ENCODE measurements at regions not wholly inside any gene's neighbourhood (a gene's known extent, or its start where the extent isn't known, plus 50 kb on each side); places are given as distances from the start of the nearest gene placed in this dataset.
A peak's percentile ranks its signal among the peaks of the same experiment; 100 is the strongest.

GRCh38 chr22:27186643-27187042 is 529.3 kb downstream of the MIAT start:
- Histone ChIP-seq H3K9me3 (no peaks in the 10 kb centered on the region), H3K27me3 (no peaks in the 10 kb centered on the region), H3K27ac (no peak overlapping the region), H3K36me3 (no peaks in the 10 kb centered on the region), H3K4me1 (no peaks in the 10 kb centered on the region), H3K4me3 (no peak overlapping the region)
- no peak for TF ChIP-seq CTCF (IDR thresholded peaks at IDR 0.05)
- peak in 1 of 2 donors; percentile 12 for DNase-seq (ENCODE audit: low spot score in 2 of 2)
- intact Hi-C loops (cut with DNase I) = no loop called here

GRCh38 chr22:27192135-27192829 is 534.9 kb downstream of the MIAT start:
- Histone ChIP-seq H3K27ac (no peak overlapping the region), H3K36me3 (no peaks in the 10 kb centered on the region), H3K27me3 (no peaks in the 10 kb centered on the region), H3K4me3 (no peak overlapping the region), H3K4me1 (peaks cover 0 to 6% of the 10 kb centered on the region in 2 donors), H3K9me3 (no peaks in the 10 kb centered on the region)
- DNase-seq (ENCODE audit: low spot score in 2 of 2) = no peak
- TF ChIP-seq CTCF (IDR thresholded peaks at IDR 0.05) = no peak
- intact Hi-C loops (cut with DNase I) = no loop called here

GRCh38 chr22:27193215-27193614 is 535.8 kb downstream of the MIAT start:
- no peaks in the 10 kb centered on the region for H3K9me3 ChIP-seq
- intact Hi-C loops (cut with DNase I) = no loop called here
- H3K36me3 ChIP-seq = no peaks in the 10 kb centered on the region
- peaks cover 0 to 6% of the 10 kb centered on the region in 2 donors for H3K4me1 ChIP-seq
- no peak overlapping the region for H3K27ac ChIP-seq
- no peak overlapping the region for H3K4me3 ChIP-seq
- DNase-seq (ENCODE audit: low spot score in 2 of 2) = no peak
- TF ChIP-seq CTCF (IDR thresholded peaks at IDR 0.05) = no peak
- no peaks in the 10 kb centered on the region for H3K27me3 ChIP-seq

GRCh38 chr22:27193636-27194035 is 536.2 kb downstream of the MIAT start:
- intact Hi-C loops (cut with DNase I) = no loop called here

GRCh38 chr22:27194096-27194748 is 536.8 kb downstream of the MIAT start:
- TF ChIP-seq CTCF (IDR thresholded peaks at IDR 0.05) = no peak
- Histone ChIP-seq H3K9me3 (no peaks in the 10 kb centered on the region), H3K27ac (no peak overlapping the region), H3K27me3 (no peaks in the 10 kb centered on the region), H3K36me3 (no peaks in the 10 kb centered on the region), H3K4me1 (peaks cover 0 to 6% of the 10 kb centered on the region in 2 donors), H3K4me3 (no peak overlapping the region)
- intact Hi-C loops (cut with DNase I) = no loop called here
- no peak for DNase-seq (ENCODE audit: low spot score in 2 of 2)

More at GRCh38 chr22:27193636-27194035, 536.2 kb downstream of the MIAT start:
- no peak for DNase-seq (ENCODE audit: low spot score in 2 of 2)
- peaks cover 0 to 6% of the 10 kb centered on the region in 2 donors for H3K4me1 ChIP-seq
- no peak overlapping the region for H3K4me3 ChIP-seq
- TF ChIP-seq CTCF (IDR thresholded peaks at IDR 0.05) = no peak
- no peaks in the 10 kb centered on the region for H3K36me3 ChIP-seq
- no peaks in the 10 kb centered on the region for H3K27me3 ChIP-seq
- H3K9me3 ChIP-seq = no peaks in the 10 kb centered on the region
- no peak overlapping the region for H3K27ac ChIP-seq
